Naive thymus-derived CD4-positive, alpha-beta T cell (primary cell): ENCODE measurements at regions not wholly inside any gene's neighbourhood (a gene's known extent, or its start where the extent isn't known, plus 50 kb on each side); places are given as distances from the start of the nearest gene placed in this dataset.

Experiments
- ATAC-seq: fragments of 150-1000 bp; cut with Tn5 transposase; 2 replicates; pipeline ENCODE4 v1.10.0; 2021; ENCODE audit warnings: mild to moderate bottlenecking, moderate library complexity
- CTCF ChIA-PET: fragments of 350-600 bp; sonication (Branson Sonifier 250); formaldehyde crosslinking; loops from one replicate; lab custom pipeline; 2021; ENCODE audit warnings: antibody characterized with exemption; lab: Charles Lee
- POLR2A ChIA-PET: fragments of 350-600 bp; sonication (Branson Sonifier 250); formaldehyde crosslinking; loops from one replicate; lab custom pipeline; 2021; ENCODE audit warnings: antibody characterized with exemption, inconsistent platforms; lab: Charles Lee
- DNase-seq, 9 donors: peaks; one replicate each; pipeline versions ENCODE4 v3.0.0 to v3.0.0-alpha.2; 2020 to 2022; ENCODE audit warnings: mixed read lengths in 1 of 9
- H3K27ac ChIP-seq: one replicate; pipeline ENCODE4 v1.7.0; 2013; ENCODE audit warnings: mild to moderate bottlenecking, low read depth, low read length, moderate library complexity
- H3K27me3 ChIP-seq, 2 donors: one replicate each; pipeline ENCODE4 v1.7.0; 2013; ENCODE audit warnings: low read length in 2 of 2, mild to moderate bottlenecking in 2 of 2, moderate library complexity in 2 of 2; ENCODE audit not compliant: control insufficient read depth in 2 of 2, insufficient read depth in 2 of 2
- H3K36me3 ChIP-seq, 3 experiments: 1 replicate in 2 of 3; 2 replicates in 1 of 3; pipeline ENCODE4 v1.7.0; 2013; ENCODE audit warnings: low read length in 3 of 3, mild to moderate bottlenecking in 3 of 3, moderate library complexity in 1 of 3; ENCODE audit not compliant: insufficient read depth in 3 of 3, control insufficient read depth in 2 of 3
- H3K4me1 ChIP-seq, 2 donors: one replicate each; pipeline ENCODE4 v1.7.0; 2013; ENCODE audit warnings: low read length in 2 of 2, mild to moderate bottlenecking in 2 of 2, moderate library complexity in 1 of 2; ENCODE audit not compliant: control insufficient read depth in 2 of 2, insufficient read depth in 2 of 2
- H3K4me3 ChIP-seq: 2 replicates; pipeline ENCODE4 v1.7.0; 2013; ENCODE audit warnings: mild to moderate bottlenecking, low read length
- H3K9me3 ChIP-seq, 3 experiments: 1 replicate in 2 of 3; 2 replicates in 1 of 3; pipeline ENCODE4 v1.7.0; 2013; ENCODE audit warnings: low read length in 3 of 3; ENCODE audit not compliant: control insufficient read depth in 2 of 3
- H3K27ac Mint-ChIP-seq, 9 donors: one replicate each; pipeline ENCODE4 v1.8.0; 2020 to 2022; ENCODE audit warnings: mixed read lengths in 9 of 9, mild to moderate bottlenecking in 8 of 9, moderate library complexity in 5 of 9, inconsistent platforms in 2 of 9
- H3K27me3 Mint-ChIP-seq, 5 donors: one replicate each; pipeline ENCODE4 v1.8.0; 2021 to 2022; ENCODE audit warnings: mixed read lengths in 5 of 5, mild to moderate bottlenecking in 1 of 5
- H3K36me3 Mint-ChIP-seq, 5 donors: one replicate each; pipeline ENCODE4 v1.8.0; 2020 to 2022; ENCODE audit warnings: mixed read lengths in 5 of 5, mild to moderate bottlenecking in 3 of 5, inconsistent platforms in 1 of 5
- H3K4me1 Mint-ChIP-seq, 7 donors: one replicate each; pipeline ENCODE4 v1.8.0; 2020 to 2022; ENCODE audit warnings: mixed read lengths in 7 of 7, mild to moderate bottlenecking in 3 of 7, inconsistent platforms in 1 of 7
- H3K4me3 Mint-ChIP-seq, 10 donors: one replicate each; pipeline ENCODE4 v1.8.0; 2020 to 2022; ENCODE audit warnings: mild to moderate bottlenecking in 10 of 10, mixed read lengths in 10 of 10, moderate library complexity in 6 of 10, inconsistent platforms in 2 of 10
- H3K9me3 Mint-ChIP-seq, 11 donors: one replicate each; pipeline ENCODE4 v1.8.0; 2020 to 2022; ENCODE audit warnings: mixed read lengths in 11 of 11, mild to moderate bottlenecking in 4 of 11, inconsistent platforms in 1 of 11, moderate library complexity in 1 of 11
- intact Hi-C, 2 donors: fragments of 100-400 bp; cut with micrococcal nuclease; formaldehyde crosslinking; loops; one replicate each; pipeline ENCODE4 v1.15.1; 2023

- intact Hi-C loops, result no loop called here
- H3K27me3 ChIP-seq, result no peaks in the 10 kb centered on the region
- no peaks in the 10 kb centered on the region for H3K4me1 ChIP-seq
- ChIA-PET POLR2A (interaction anchor here (0.6 kb wide), 1 partner anchor 155 kb away, joined by 3 read pairs; no protein-coding TSS in a partner anchor), CTCF (no interaction called here)
- H3K4me3 ChIP-seq, result no peak overlapping the region
- Mint-ChIP-seq H3K36me3 (no peaks in the 10 kb centered on the region), H3K9me3 (peaks cover 0 to 2% (median 0%) of the 10 kb centered on the region in 11 donors), H3K27ac (no peak overlapping the region), H3K4me3 (no peak overlapping the region), H3K4me1 (peaks cover 0 to 4% (median 3%) of the 10 kb centered on the region in 7 donors), H3K27me3 (peaks cover 0 to 11% (median 0%) of the 10 kb centered on the region in 5 donors)
- H3K36me3 ChIP-seq, result no peaks in the 10 kb centered on the region
- no peak for DNase-seq
- no peak for ATAC-seq
- H3K9me3 ChIP-seq, result no peaks in the 10 kb centered on the region
- H3K27ac ChIP-seq, result no peak overlapping the region
Measured at GRCh38 chr10:61319386-61320256, 133.6 kb downstream of the TMEM26 start.

- no peaks in the 10 kb centered on the region for H3K36me3 Mint-ChIP-seq
- Histone ChIP-seq H3K9me3 (no peaks in the 10 kb centered on the region), H3K27ac (no peak overlapping the region), H3K27me3 (no peaks in the 10 kb centered on the region), H3K4me3 (no peak overlapping the region), H3K4me1 (peaks cover 1 to 7% of the 10 kb centered on the region in 2 donors), H3K36me3 (no peaks in the 10 kb centered on the region)
- ATAC-seq (no peak), DNase-seq (no peak)
- POLR2A ChIA-PET, result no interaction called here
- peaks cover 8 to 15% (median 14%) of the 10 kb centered on the region in 7 donors for H3K4me1 Mint-ChIP-seq
- H3K27ac Mint-ChIP-seq, result no peak overlapping the region
- CTCF ChIA-PET, result no interaction called here
- H3K9me3 Mint-ChIP-seq, result peaks cover 0 to 2% (median 0%) of the 10 kb centered on the region in 11 donors
- intact Hi-C loops, result no loop called here
- peaks cover 0 to 10% (median 0%) of the 10 kb centered on the region in 5 donors for H3K27me3 Mint-ChIP-seq
- no peak overlapping the region for H3K4me3 Mint-ChIP-seq
Measured at GRCh38 chr10:61318429-61318828, 134.8 kb downstream of the TMEM26 start.

DNA sequence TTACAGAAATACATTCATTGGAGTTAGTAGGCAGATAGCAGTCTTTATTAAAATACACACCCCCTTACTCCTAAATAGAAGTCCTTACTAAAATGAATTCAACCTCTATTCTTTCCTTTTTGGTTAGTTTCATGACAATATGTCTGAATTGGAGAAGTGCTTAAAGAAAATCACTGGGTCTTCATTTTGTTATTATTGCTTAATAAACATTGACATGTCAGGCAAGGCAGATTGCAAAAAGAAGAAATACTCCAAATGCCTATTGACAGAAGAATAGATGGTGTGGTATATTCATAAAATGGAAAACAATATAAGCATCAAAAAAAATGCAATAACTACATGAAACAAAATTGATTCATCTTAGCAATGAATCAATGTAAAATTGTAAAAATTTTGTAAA is 135.5 kb downstream of the TMEM26 start:
- peaks cover 8 to 19% (median 16%) of the 10 kb centered on the region in 7 donors for H3K4me1 Mint-ChIP-seq
- no peak overlapping the region for H3K27ac Mint-ChIP-seq
- peaks cover 0 to 9% (median 0%) of the 10 kb centered on the region in 5 donors for H3K27me3 Mint-ChIP-seq
- H3K9me3 Mint-ChIP-seq, result peaks cover 0 to 2% (median 0%) of the 10 kb centered on the region in 11 donors
- Histone ChIP-seq H3K4me3 (no peak overlapping the region), H3K36me3 (no peaks in the 10 kb centered on the region), H3K27ac (no peak overlapping the region), H3K9me3 (no peaks in the 10 kb centered on the region), H3K4me1 (peaks cover 4 to 9% of the 10 kb centered on the region in 2 donors), H3K27me3 (no peaks in the 10 kb centered on the region)
- ATAC-seq (no peak), DNase-seq (no peak)
- ChIA-PET POLR2A (no interaction called here), CTCF (no interaction called here)
- no peaks in the 10 kb centered on the region for H3K36me3 Mint-ChIP-seq
- no peak overlapping the region for H3K4me3 Mint-ChIP-seq
- intact Hi-C loops, result no loop called here

DNA sequence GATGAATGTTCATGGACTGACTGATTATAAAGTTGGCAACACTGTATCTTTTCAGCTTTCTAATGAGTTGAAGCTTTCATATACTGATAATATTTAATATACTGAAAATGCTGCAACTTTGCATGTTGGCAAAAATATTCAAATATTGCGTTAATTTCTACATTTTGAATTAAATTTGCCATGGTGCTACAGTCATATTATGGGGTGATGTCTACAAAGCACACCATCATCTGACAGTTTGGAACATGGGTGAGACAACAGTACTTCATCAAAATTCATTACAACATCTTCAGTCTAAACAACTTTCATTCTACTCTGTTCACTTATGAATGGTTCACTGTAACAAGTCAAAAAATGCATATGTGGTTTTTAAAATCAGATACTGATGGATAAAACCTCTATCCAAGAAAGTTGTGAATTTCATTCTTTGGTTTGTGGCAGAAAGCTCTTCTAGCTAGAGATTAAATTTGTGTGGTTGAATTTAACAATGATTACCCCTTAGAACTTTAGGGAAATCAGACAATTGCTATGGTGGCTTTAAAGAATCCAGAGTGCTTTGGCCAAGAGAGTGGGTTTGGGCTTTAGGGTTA is 136.4 kb downstream of the TMEM26 start:
- no peak overlapping the region for H3K27ac Mint-ChIP-seq
- peaks cover 4 to 9% of the 10 kb centered on the region in 2 donors for H3K4me1 ChIP-seq
- H3K27me3 Mint-ChIP-seq, result peaks cover 0 to 9% (median 0%) of the 10 kb centered on the region in 5 donors
- no peaks in the 10 kb centered on the region for H3K27me3 ChIP-seq
- ChIA-PET POLR2A (no interaction called here), CTCF (no interaction called here)
- DNase-seq (no peak), ATAC-seq (no peak)
- no peak overlapping the region for H3K4me3 ChIP-seq
- H3K27ac ChIP-seq, result no peak overlapping the region
- peaks cover 8 to 19% (median 16%) of the 10 kb centered on the region in 7 donors for H3K4me1 Mint-ChIP-seq
- intact Hi-C loops, result no loop called here
- H3K9me3 Mint-ChIP-seq, result peaks cover 0 to 2% (median 0%) of the 10 kb centered on the region in 11 donors
- H3K4me3 Mint-ChIP-seq, result no peak overlapping the region
- no peaks in the 10 kb centered on the region for H3K9me3 ChIP-seq
- no peaks in the 10 kb centered on the region for H3K36me3 ChIP-seq
- no peaks in the 10 kb centered on the region for H3K36me3 Mint-ChIP-seq

DNA sequence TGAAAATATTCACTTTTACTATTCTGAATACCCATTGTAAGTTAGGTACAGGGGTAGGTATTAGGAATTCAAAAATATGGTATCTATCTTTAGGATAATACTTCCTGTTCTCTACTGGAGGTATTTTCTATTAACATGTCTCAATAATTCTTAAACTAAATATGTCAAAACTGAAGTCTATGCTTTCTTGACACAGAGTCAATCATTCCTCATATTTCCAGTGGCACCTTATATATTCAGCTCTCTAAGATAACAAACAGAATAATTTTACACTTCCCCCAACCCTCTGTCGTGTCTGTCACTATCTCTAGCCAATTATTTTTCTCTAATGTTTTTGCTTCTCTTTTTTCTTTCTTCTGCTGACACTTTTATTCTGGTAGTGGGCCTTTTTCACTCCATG is 138.9 kb downstream of the TMEM26 start:
- ATAC-seq, result no peak
- Histone ChIP-seq H3K36me3 (no peaks in the 10 kb centered on the region), H3K9me3 (no peaks in the 10 kb centered on the region), H3K27me3 (no peaks in the 10 kb centered on the region), H3K27ac (no peak overlapping the region), H3K4me3 (no peak overlapping the region), H3K4me1 (peaks cover 4 to 9% of the 10 kb centered on the region in 2 donors)
- H3K4me3 Mint-ChIP-seq, result no peak overlapping the region
- H3K36me3 Mint-ChIP-seq, result no peaks in the 10 kb centered on the region
- peaks cover 0 to 10% (median 0%) of the 10 kb centered on the region in 11 donors for H3K9me3 Mint-ChIP-seq
- POLR2A ChIA-PET, result no interaction called here
- no peak for DNase-seq
- peaks cover 0 to 9% (median 0%) of the 10 kb centered on the region in 5 donors for H3K27me3 Mint-ChIP-seq
- intact Hi-C loops, result no loop called here
- CTCF ChIA-PET, result no interaction called here
- peaks cover 8 to 19% (median 16%) of the 10 kb centered on the region in 7 donors for H3K4me1 Mint-ChIP-seq
- H3K27ac Mint-ChIP-seq, result peak overlapping the region in 1 of 9 donors; percentile 58

DNA sequence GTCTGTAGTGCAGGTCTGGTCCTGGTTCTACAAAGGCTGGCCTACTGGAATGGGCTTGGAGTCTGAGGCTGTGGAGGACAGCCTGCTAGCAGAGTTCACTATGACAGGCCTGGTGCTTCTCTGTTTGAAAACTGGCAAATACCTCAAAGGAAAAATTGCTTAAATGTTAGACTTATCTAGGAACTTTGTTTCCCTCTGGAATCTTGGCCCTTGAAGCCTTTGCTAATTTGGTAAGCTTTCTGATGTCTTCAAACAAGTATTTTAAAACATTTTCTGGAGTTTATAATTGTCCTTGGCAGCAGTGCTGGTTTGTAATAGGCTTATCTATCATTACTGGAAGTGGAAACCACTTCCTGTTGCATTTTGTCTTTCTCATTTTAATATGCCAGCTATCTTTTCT is 139.7 kb downstream of the TMEM26 start:
- Histone ChIP-seq H3K27me3 (no peaks in the 10 kb centered on the region), H3K9me3 (no peaks in the 10 kb centered on the region), H3K36me3 (no peaks in the 10 kb centered on the region), H3K27ac (no peak overlapping the region), H3K4me1 (peaks cover 4 to 9% of the 10 kb centered on the region in 2 donors), H3K4me3 (no peak overlapping the region)
- intact Hi-C loops, result no loop called here
- Mint-ChIP-seq H3K4me1 (peaks cover 8 to 19% (median 16%) of the 10 kb centered on the region in 7 donors), H3K27me3 (peaks cover 0 to 9% (median 0%) of the 10 kb centered on the region in 5 donors), H3K4me3 (peak overlapping the region in 5 of 10 donors; percentile 0 to 42 (median 13)), H3K9me3 (peaks cover 0 to 10% (median 0%) of the 10 kb centered on the region in 11 donors), H3K36me3 (no peaks in the 10 kb centered on the region), H3K27ac (peak overlapping the region in 2 of 9 donors; percentile 12 to 19)
- ChIA-PET POLR2A (no interaction called here), CTCF (no interaction called here)
- DNase-seq, result no peak
- no peak for ATAC-seq
